Sciatic nerve (tissue), 2 donors: ENCODE measurements at regions not wholly inside any gene's neighbourhood (a gene's known extent, or its start where the extent isn't known, plus 50 kb on each side); places are given as distances from the start of the nearest gene placed in this dataset.
"Not testable (repeated sequence)": the region's sequence is repeated elsewhere in the genome, so short reads cannot be mapped to it uniquely, and the experiment has no call there.

Experiments
- ATAC-seq: fragments of 200-7000 bp; cut with Tn5 transposase; one replicate; pipeline ENCODE4 v1.9.1; 2020; ENCODE audit warnings: mild to moderate bottlenecking, moderate library complexity
- DNase-seq: peaks from one replicate; pipeline ENCODE4 v3.0.0-alpha.2; 2020; ENCODE audit warnings: low spot score
- intact Hi-C: fragments of 100-400 bp; cut with DNase I; formaldehyde crosslinking; loops from one replicate; pipeline ENCODE4 v1.14.2; 2022
- donor health status: DM: no; HTN: no; CAD: no.
- donor health status: DM: no; HTN: no; CAD: no.

GRCh38 chr14:41549821-41550607 is 56.7 kb upstream of the LRFN5 start:
- DNase-seq, result no peak
- no peak for ATAC-seq
- intact Hi-C loops, result no loop called here

- ATAC-seq (no peak), DNase-seq (no peak)
- intact Hi-C loops, result no loop called here
These were observed 57.4 kb upstream of the LRFN5 start for GRCh38 chr14:41549282-41549681.

GRCh38 chr14:41548666-41549065 is 58.0 kb upstream of the LRFN5 start:
- ATAC-seq (no peak), DNase-seq (no peak)
- intact Hi-C loops, result no loop called here

- ATAC-seq (no peak), DNase-seq (no peak)
- intact Hi-C loops, result no loop called here
These were observed 65.3 kb upstream of the LRFN5 start for GRCh38 chr14:41541333-41541732.

- DNase-seq (no peak), ATAC-seq (no peak)
- intact Hi-C loops, result no loop called here
These were observed 74.4 kb upstream of the LRFN5 start for GRCh38 chr14:41532255-41532654.

GRCh38 chr14:41521891-41522290 is 84.8 kb upstream of the LRFN5 start:
- ATAC-seq (no peak), DNase-seq (no peak)
- intact Hi-C loops, result no loop called here

- ATAC-seq, DNase-seq, intact Hi-C loops: not testable (repeated sequence)
These were observed 88.6 kb upstream of the LRFN5 start for GRCh38 chr14:41518030-41518429.

DNA sequence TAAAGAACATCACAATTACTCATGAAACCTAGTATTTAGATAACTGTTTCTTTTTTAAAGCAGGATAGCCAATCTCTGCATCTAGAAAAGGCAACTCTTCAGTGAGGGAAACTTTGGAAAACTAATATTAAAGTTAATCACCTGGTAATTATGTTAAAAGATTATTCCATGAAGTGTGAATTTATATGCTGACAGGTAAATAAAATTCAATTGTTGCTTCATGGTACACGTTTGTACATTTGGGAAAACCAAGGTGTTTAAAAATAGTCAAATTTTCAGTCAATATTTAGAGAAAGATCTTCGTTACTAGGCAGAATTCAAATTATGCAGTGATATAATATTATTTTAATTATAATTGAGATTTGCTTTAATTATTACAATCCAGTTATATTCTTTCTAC is 100.1 kb upstream of the LRFN5 start:
- intact Hi-C loops, result no loop called here
- DNase-seq, result no peak
- ATAC-seq, result no peak

- ATAC-seq (no peak), DNase-seq (no peak)
- intact Hi-C loops, result no loop called here
These were observed 101.2 kb upstream of the LRFN5 start for GRCh38 chr14:41505491-41505890.

GRCh38 chr14:41498959-41499358 is 107.7 kb upstream of the LRFN5 start:
- no peak for DNase-seq
- intact Hi-C loops, result no loop called here
- no peak for ATAC-seq

- no peak for ATAC-seq
- intact Hi-C loops, result no loop called here
- no peak for DNase-seq
These were observed 116.4 kb upstream of the LRFN5 start for GRCh38 chr14:41490323-41490722.

DNA sequence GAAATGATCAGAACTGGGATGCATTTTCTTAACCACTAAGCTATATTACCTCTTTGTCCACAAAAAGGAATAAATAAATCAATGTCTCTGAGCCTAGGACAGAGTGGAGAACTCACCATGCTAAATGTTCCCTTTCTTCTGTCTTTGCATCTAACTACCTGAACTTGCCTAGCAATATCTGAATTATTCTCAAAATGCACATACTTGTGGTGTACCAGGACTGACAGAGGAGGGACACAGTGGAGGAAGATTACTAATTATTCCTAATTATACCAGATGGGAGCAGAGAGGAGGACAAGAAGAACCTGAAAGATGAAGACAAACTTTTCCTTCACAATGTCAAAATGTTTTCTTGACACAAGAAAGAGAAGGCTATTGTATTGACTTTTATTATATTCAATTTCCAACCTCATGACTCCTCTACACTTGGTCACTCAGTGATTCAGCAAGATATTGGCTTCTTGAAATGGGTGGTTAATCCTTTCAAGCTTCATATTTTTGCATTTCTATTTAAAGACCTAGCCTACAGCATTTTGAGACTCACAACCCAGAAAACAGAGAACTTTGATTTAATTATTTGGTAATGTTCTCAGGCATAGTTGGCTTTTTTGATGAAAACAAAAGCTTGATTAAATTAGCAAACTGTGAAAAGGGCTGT is 117.2 kb upstream of the LRFN5 start:
- ATAC-seq (no peak), DNase-seq (no peak)
- intact Hi-C loops, result no loop called here

DNA sequence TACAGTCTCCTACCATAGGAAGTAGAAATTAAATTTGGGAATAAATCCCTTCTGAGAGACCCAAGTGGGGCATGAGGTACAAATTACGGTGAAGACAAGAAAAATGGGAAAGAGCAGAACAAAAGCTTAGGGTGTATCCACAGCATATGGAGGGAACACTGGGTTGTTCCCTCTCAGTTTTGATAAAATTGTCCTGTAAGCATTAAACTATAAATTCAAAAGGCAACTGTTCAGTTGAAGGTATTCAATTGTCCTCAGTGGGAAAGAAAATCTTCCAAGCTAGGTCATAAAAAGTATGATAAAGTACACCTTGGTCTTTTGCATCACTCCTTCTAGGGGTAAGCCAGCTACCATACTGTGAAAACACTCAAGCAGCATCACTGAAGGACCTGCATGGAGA is 118.3 kb upstream of the LRFN5 start:
- intact Hi-C loops, result no loop called here
- DNase-seq, result no peak
- no peak for ATAC-seq

DNA sequence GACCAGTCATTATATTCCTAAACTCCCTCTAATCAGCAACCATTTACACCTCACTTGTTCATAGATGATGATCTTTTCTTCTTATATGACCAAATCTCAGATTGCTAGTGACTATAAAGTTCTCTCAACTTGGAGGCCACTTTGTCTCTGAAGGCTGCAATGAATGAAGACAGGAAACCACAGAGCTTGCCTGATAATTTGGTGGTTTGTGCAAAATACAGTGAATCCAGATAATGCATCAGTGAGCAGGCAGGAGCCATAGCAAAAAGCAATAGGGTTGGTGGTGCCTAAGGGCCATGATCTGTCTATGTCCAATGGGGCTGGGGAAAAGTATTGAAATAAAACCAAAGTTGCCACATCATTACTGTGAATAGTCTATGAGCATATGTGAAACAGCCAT is 123.8 kb upstream of the LRFN5 start:
- DNase-seq (no peak), ATAC-seq (no peak)
- intact Hi-C loops, result no loop called here

GRCh38 chr14:41476526-41476925 is 130.2 kb upstream of the LRFN5 start:
- ATAC-seq (no peak), DNase-seq (no peak)
- intact Hi-C loops, result no loop called here

DNA sequence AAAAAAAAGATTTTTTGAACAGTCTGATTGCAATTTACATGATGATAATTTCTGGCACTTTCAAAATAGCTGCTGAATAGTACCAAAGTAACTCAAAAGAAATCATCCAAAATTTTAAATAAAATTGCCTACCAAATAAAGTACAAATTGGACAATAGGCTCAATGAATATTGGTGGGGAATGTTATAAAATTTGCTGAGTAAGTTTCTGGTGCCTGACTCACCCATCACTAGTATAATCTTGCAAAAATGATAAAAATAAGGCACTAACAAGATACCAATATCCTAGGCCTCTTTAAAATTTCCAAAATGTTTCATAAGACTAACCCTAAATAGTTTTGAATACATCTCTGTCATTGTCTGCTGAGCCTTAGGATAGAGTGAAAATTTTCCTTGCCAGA is 145.3 kb upstream of the LRFN5 start:
- no peak for DNase-seq
- intact Hi-C loops, result no loop called here
- ATAC-seq, result no peak

DNA sequence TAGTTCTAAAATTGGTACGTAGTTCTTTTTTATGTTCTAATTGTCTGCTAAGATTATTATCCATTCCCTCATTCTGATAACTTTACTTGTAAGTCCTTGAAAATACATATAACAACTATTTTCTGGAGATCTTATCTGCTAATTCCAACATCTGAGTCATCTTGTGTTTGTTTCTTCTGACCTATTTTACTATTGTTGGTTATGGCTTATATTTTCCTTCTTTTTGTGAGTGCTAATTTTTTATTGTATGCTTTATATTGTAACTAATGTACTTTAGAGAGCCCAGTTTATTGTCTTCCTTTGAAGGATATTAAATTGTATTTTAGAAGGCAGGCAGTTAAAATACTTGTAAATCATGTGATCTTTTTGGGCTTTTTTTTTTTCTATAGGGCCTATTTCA is 149.3 kb upstream of the LRFN5 start:
- intact Hi-C loops, result no loop called here
- DNase-seq (no peak), ATAC-seq (no peak)

- DNase-seq, result no peak
- no peak for ATAC-seq
- intact Hi-C loops, result no loop called here
These were observed 157.6 kb upstream of the LRFN5 start for GRCh38 chr14:41449066-41449465.

DNA sequence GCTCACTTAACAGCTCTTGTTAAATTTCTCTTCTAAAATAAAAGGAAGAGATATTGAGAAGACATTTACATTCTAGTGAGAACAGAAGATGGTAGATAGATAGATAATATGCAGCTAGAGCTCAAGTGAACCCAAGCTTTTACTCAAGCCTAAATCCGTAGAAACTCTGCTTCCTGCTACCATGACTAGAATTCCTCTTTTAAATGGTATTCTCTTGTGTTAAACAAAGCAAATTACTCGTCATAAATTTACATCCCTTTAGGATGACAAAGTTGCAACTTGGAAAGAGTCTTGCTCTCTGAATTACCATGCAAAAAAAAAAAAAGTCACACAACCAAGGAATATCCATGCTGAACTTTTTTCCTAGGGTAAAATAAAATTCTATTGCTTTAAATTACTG is 160.7 kb upstream of the LRFN5 start:
- DNase-seq (no peak), ATAC-seq (no peak)
- intact Hi-C loops, result no loop called here

GRCh38 chr14:41423503-41423902 is 183.2 kb upstream of the LRFN5 start:
- no peak for ATAC-seq
- intact Hi-C loops, result no loop called here
- DNase-seq, result no peak

DNA sequence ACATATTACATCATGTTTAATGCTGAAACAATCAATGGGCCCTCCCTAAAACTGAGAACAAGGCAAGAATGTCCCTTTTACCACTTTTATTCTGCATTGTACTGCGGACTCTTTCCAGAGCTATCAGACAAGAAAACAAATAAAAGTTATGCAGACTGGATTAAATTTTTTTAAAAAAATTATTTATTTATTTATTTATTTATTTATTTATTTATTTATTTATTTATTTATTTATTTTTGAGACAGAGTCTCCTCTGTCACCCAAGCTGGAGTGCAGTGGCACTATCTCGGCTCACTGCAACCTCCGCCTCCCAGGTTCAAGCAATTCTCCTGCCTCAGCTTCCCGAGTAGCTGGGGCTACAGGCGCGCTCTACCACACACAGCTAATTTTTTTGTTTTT is 185.4 kb upstream of the LRFN5 start:
- intact Hi-C loops, DNase-seq, ATAC-seq: not testable (repeated sequence)
